Adrenal gland (tissue), 5 donors: ENCODE measurements at regions not wholly inside any gene's neighbourhood (a gene's known extent, or its start where the extent isn't known, plus 50 kb on each side); places are given as distances from the start of the nearest gene placed in this dataset.

Experiments used
- CTCF ChIP-seq, 6 experiments: fragments of 450-650 bp in 4 of 6; fragments of 200-600 bp in 2 of 6; sonication (generic) in 1 of 6; IDR thresholded peaks; 1 replicate in 5 of 6; 2 replicates in 1 of 6; pipeline versions ENCODE4 v1.5.1 to v1.8.0; 2016 to 2021; ENCODE audit warnings: antibody characterized with exemption in 6 of 6, mild to moderate bottlenecking in 2 of 6, moderate library complexity in 1 of 6
- POLR2A ChIP-seq, 2 donors: fragments of 450-650 bp; IDR thresholded peaks; one replicate each; pipeline ENCODE4 v1.6.1; 2017; ENCODE audit warnings: antibody characterized with exemption in 2 of 2, mild to moderate bottlenecking in 2 of 2, moderate library complexity in 1 of 2
- donor health status: DM: no; HTN: no; CAD: no.

GRCh38 chr12:63292471-63293221, 141.6 kb upstream of the AVPR1A start:
- TF ChIP-seq CTCF (IDR thresholded peaks at IDR 0.05) (no peak), POLR2A (IDR thresholded peaks at IDR 0.05) (no peak)
